Bronchial epithelial cell (primary cell): ENCODE measurements at regions not wholly inside any gene's neighbourhood (a gene's known extent, or its start where the extent isn't known, plus 50 kb on each side); places are given as distances from the start of the nearest gene placed in this dataset.
"Not testable (repeated sequence)": the region's sequence is repeated elsewhere in the genome, so short reads cannot be mapped to it uniquely, and the experiment has no call there.

Experiments used
- DNase-seq: peaks from one replicate; pipeline ENCODE4 v3.0.0-alpha.2; 2010; ENCODE audit warnings: low read depth
- FAIRE-seq: peaks from 2 replicates; lab custom pipeline; 2011; peaks lifted over from hg19 to GRCh38; lab: Jason Lieb, UNC
- H3K27me3 ChIP-seq: 2 replicates; pipeline ENCODE4 v1.5.1; 2011; ENCODE audit warnings: low read length; ENCODE audit not compliant: control insufficient read depth, insufficient read depth
- H3K36me3 ChIP-seq: 2 replicates; pipeline ENCODE4 v1.5.1; 2011; ENCODE audit warnings: low read length; ENCODE audit not compliant: control insufficient read depth, insufficient read depth
- H3K4me3 ChIP-seq: 2 replicates; pipeline ENCODE4 v1.5.1; 2011; ENCODE audit warnings: mild to moderate bottlenecking, low read depth, low read length, control low read depth
- CTCF ChIP-seq: IDR thresholded peaks from 2 replicates; pipeline ENCODE4 v1.5.1; 2011; ENCODE audit warnings: mild to moderate bottlenecking, moderate library complexity, low read length, control low read depth, inconsistent platforms; ENCODE audit not compliant: insufficient read depth, severe bottlenecking

- DNase-seq (no peak), FAIRE-seq (no peak)
- Histone ChIP-seq H3K4me3 (no peak overlapping the region), H3K36me3 (no peaks in the 10 kb centered on the region), H3K27me3 (no peaks in the 10 kb centered on the region)
- no peak for TF ChIP-seq CTCF
Observed at GRCh38 chr9:32877639-32878217, 94.4 kb downstream of the TMEM215 start.

GRCh38 chr9:32879335-32879734, 96.0 kb downstream of the TMEM215 start:
- no peak for DNase-seq
- TF ChIP-seq CTCF, result no peak
- H3K27me3 ChIP-seq, result no peaks in the 10 kb centered on the region
- H3K36me3 ChIP-seq, result no peaks in the 10 kb centered on the region
- no peak for FAIRE-seq
- H3K4me3 ChIP-seq, result no peak overlapping the region

- no peak for DNase-seq
- H3K4me3 ChIP-seq, result no peak overlapping the region
- FAIRE-seq, result no peak
- no peaks in the 10 kb centered on the region for H3K36me3 ChIP-seq
- TF ChIP-seq CTCF, result no peak
- no peaks in the 10 kb centered on the region for H3K27me3 ChIP-seq
Observed at GRCh38 chr9:32881948-32882347, 98.6 kb downstream of the TMEM215 start.

DNA sequence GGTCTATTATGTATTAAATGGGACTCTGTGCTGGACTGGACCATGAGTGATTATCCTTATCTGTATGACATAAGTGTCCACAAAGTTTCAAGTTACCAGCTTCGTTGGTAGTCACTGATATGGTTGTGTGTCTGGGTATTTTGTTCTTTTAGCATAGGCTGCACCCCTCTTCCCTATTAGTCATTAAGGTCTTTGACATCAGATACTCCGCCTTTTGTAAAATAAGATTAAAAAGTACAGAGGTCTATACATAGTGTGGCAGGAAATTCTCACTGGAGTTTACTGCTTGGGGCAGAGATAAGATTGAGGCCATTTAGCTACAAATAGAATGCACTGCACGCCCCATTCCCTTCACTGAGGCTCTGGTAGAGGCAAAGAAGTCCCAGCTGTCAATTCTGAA, 99.4 kb downstream of the TMEM215 start:
- DNase-seq (no peak), FAIRE-seq (no peak)
- no peak for TF ChIP-seq CTCF
- H3K36me3 ChIP-seq, result no peaks in the 10 kb centered on the region
- H3K27me3 ChIP-seq, result no peaks in the 10 kb centered on the region
- no peak overlapping the region for H3K4me3 ChIP-seq

- no peak for DNase-seq
- H3K36me3 ChIP-seq, result no peaks in the 10 kb centered on the region
- TF ChIP-seq CTCF, result no peak
- FAIRE-seq, result no peak
- no peaks in the 10 kb centered on the region for H3K27me3 ChIP-seq
- no peak overlapping the region for H3K4me3 ChIP-seq
Observed at GRCh38 chr9:32884482-32884881, 101.1 kb downstream of the TMEM215 start.

GRCh38 chr9:32886021-32886420, 102.7 kb downstream of the TMEM215 start:
- DNase-seq (no peak), FAIRE-seq (no peak)
- no peaks in the 10 kb centered on the region for H3K27me3 ChIP-seq
- no peaks in the 10 kb centered on the region for H3K36me3 ChIP-seq
- no peak for TF ChIP-seq CTCF
- no peak overlapping the region for H3K4me3 ChIP-seq

DNA sequence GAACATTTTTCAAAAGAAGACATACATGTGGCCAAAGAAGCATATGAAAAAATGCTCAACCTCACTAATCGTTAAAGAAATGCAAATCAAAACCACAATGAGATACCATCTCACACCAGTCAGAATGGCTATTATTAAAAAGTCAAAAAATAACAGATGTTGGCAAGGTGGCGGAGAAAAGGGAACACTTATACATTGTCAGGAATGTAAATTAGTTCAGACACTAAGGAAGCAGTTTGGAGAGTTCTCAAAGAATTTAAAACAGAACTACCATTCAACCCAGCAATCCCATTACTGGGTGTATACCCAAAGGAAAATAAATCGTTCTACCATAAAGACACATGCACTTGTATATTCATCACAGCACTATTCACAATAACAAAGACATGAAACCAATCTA, 106.9 kb downstream of the APTX start:
- H3K36me3 ChIP-seq, FAIRE-seq, DNase-seq, H3K4me3 ChIP-seq, H3K27me3 ChIP-seq: not testable (repeated sequence)
